NCI-H774 (cell line): ENCODE measurements at regions not wholly inside any gene's neighbourhood (a gene's known extent, or its start where the extent isn't known, plus 50 kb on each side); places are given as distances from the start of the nearest gene placed in this dataset.

Experiments used
- DNase-seq: peaks from one replicate; lab custom pipeline; 2025; lab: John Stamatoyannopoulos, UW

DNA sequence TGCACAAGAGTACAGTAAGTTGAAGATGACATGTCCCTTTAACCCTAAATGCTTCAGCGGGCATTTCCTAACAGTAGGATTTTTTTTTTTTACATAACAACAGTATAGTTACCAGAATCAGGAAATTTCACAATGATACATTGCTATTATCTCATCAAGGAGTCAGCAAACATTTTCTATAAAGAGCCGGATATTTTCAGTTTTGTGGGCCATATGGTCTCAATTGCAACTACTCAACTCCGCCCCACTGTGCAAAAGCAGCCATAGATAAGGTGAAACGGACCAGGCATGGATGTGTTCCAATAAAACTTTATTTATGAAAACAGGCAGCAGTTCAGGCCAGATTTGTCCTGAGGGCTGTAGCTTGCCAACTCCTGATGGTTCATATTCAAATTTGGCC, 130.6 kb downstream of the SMAD6 start:
- no peak for DNase-seq

DNA sequence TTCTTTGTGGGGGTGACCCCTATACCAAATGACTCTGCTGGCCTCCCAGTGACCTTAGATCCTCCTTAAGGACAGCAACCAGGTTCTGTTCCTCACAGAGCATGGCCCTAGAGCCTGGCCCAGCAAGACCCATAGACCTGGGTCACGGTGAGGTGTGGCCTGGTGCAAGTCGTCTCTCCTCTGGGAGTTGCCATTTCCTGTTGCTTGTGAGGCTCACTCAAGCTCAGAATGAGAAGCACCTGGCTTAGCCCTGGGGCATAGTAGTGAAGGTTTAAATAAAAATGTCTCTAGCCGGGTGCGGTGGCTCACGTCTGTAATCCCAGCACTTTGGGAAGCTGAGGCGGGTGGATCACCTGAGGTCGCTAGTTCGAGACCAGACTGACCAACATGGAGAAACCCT, 131.3 kb downstream of the SMAD6 start:
- no peak for DNase-seq

DNA sequence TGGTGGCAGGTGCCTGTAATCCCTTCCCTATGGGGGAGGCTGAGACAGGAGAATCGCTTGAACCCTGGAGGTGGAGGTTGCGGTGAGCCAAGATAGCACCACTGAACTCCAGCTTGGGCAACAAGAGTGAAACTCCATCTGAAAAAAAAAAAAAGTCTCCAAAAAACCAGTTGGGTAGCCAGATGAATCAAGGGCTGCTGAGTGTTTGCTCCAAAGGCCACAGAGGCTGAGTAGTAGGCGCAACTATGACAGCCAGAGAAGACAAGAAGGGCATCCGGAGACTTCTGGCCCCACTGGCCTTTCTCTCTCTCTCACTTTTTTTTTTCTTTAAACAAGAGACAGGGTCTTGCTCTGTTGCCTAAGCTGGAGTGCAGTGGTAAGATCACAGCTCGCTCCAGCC, 131.8 kb downstream of the SMAD6 start:
- no peak for DNase-seq

DNA sequence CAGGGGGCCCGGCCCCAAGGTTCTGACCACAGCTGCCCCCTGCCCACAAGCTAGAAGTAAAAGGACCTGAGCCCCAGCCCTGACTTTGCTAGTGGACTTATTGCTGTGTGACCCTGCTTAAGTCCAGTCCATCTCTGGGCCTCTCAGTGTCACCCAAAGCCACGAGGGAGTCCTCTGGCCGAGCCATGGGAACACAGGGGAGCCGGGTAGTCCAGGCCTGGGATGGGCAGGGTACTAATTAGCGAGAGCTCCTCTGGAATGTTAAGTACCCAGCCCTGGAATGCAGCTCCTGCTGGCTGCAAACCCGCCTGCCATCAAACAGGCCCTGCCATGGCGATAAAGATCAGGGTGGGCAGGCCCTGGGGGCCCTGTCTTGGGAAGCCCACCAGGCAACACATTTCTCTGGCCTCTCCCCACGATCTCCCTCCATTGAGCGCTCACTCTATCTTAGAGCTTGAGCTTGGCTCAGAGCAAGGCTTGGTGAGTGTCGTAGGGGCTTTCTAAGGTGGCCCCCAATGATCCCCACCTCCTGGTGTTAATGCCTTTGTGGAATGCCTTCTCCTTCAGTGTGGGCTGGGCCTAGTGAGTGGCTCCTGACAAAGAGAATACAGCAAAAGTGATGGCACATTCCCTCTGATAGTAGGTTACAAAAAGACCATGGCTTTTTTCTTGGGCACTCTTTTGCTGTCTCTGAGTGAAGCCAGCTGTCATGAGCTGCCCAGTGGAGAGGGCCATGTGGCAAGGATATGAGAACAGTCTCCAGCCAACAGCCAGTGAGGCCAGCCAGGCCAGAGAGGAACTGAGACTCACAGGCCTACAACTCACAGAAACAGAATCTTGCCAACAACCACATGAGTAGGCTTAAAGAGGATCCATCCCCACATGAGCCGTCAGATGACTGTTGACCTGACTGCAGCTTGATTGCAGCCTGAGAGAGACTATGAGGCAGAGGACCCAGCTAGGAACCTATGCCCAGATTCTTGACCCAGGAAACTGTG, 133.1 kb downstream of the SMAD6 start:
- DNase-seq = no peak

DNA sequence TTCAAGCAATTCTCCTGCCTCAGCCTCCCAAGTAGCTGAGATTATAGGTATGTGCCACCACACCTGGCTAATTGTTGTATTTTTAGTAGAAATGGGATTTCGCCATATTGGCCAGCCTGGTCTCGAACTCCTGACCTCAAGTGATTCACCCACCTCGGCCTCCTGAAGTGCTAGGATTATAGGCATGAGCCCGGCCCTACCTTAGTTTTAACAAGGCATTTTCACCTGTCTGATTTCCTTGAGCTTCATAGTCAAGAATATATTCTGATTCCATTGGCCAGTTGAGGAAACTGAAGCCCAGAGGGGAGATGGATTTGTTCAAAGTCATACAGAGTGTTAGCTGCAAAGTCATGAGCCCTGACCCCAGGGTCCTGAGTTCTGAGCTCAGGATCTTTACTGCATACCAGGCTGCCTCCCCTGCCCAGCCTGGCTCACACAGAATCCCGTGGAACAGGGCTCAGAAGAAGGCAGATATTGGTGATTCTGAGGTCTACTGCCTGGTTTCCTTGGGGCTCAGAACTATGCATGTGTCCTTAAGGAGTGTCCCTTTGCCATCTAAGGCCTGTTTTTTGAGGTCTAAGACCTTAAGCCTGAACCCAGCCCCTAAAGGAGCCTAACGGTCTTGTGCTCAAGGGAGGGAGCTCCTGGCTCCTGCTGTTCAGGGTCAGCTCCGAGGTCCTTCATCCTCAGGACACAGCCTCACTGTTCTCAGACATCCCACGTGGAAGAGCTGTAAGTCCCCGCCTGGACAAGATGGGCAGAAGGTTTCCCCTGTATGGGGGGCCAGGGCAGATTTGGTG, 134.4 kb downstream of the SMAD6 start:
- no peak for DNase-seq

DNA sequence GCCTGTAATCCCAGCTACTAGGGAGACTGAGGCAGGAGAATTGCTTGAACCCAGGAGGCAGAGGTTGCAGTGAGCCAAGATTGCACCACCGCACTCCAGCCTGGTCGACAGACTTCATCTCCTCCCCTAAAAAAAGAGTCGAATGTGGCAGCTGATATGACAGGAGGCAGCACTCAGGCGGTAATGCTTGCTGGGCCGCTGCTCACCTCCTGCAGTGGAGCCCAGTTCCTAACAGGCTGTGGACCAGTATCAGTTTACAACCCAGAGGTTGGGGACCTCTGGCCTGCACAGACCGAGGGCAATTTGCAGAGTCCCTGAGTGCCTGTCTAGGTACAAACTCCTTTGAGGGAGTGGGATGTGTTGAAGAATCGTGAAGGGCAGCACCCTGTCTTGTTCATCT, 136.2 kb downstream of the SMAD6 start:
- DNase-seq = no peak

DNA sequence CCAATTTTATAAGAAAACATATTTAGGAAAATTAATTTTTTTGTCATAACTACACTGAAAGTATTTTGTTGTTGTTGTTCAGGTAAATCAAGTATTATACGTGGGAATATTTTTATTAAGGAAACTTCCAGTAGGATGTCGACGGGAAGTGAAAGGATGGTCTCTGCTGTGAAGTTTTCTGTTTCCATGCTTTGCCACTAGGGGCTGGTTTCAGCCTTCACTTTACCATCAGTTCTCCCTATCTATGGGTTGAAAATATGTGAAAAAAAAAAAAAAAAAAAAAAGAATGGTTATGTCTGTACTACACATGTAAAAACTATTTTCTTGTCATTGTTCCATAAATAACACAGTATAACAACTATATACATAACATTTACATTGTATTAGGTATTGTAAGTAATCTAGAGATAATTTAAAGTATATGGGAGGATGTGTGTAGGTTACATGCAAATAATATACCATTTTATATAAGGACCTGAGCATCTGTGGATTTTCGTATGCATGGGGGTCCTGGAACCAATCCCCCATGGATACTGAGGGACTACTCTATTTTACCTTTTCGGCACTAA, 136.7 kb downstream of the SMAD6 start:
- no peak for DNase-seq

DNA sequence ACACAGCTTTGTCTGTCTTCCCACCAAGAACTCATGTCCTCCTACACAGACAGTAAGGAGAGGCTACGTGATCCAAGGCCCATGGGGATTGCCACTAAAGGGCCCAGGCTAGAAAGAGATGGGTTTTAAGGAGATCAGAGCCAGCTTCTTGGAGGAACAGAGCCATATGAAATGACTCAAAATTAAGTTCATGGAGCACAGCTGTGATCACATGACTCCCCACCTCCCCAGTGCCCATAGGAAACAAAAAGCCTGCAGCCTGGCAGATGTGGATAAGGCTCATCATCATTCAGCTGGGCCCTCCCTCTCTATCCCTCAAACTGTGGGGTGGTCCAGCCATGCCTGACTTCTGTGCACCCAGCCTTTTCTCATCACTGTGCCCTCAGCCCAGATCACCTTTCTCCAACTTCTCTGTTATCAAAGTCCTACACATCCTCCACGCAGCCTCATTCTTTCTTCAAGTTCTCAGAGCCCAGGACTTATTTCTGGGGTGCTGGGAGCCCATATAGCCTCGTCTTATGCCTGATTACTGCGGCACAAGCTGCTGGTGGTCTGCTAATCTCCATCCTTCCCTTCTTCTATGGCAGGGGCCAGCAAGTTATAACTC, 137.6 kb downstream of the SMAD6 start:
- DNase-seq = no peak

DNA sequence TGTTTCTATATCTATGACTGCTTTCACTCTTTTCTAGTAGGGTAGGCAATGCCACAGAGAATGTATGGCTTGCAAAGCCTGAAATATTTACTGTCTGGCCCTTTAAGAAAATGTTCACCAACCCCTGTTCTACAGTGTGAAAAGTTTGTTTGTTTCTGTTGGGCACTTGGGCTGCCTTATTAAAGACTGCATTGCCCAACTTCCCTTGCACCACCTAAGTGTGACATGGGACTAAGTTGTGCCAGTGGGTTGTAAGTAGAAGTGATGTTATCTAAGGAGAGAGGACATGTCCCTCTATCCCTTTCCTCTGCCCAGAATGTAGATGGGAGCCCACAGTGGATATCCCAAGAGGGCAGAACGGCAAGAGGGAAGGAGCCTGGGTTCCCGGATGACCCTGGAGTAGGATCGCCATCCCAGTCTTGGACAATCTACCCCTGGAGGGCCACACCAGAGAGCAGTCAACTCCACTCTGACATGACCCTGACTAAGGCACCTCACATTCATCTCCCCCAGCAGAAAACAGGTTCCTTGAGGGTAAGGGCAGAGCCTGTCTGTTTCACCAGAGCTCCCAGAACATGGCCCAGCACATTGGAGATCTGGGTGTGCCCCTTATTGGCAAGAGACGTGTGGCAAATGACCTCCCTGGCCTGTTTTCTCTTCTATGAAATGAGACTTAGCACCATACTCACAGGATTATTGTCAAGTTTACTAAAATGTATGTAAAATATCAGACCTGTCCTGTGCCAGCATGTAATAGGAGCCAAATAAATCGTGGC, 138.8 kb downstream of the SMAD6 start:
- DNase-seq = no peak

DNA sequence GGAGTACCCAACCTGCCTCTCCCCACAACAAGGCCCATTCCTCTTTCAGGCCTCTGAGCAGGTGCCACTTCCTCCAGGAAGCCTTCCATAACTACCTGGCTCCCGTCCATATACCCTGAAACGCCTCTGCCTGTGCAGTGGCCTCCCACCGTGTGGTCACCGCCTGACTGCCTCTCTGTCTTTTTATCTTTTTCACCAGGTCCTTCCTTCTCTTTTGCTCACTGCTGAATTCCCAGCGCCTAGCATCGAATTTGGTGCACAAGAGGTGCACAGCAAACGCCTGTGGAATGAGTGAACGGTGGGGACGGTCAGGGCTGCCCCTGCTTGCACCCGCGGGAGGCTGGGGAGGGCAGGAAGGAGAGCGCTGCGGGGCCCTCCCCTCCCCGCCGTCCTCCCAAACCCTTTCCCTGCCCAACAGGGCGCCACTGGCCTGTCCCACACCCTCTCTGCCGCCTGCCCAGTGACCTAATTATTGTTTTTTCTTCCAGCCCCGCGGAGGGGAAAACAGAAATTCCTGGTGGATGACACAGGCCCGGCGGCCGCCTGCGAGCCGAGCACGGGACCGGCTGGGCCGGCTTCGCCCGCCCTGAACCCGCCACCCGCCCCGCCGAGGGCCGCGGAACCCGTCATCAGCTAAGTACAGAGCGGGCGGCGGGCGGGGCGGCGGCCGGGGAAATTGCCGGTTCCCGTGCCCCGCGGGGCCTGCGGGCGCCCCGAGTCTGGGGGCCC, 140.1 kb downstream of the SMAD6 start:
- DNase-seq = no peak

DNA sequence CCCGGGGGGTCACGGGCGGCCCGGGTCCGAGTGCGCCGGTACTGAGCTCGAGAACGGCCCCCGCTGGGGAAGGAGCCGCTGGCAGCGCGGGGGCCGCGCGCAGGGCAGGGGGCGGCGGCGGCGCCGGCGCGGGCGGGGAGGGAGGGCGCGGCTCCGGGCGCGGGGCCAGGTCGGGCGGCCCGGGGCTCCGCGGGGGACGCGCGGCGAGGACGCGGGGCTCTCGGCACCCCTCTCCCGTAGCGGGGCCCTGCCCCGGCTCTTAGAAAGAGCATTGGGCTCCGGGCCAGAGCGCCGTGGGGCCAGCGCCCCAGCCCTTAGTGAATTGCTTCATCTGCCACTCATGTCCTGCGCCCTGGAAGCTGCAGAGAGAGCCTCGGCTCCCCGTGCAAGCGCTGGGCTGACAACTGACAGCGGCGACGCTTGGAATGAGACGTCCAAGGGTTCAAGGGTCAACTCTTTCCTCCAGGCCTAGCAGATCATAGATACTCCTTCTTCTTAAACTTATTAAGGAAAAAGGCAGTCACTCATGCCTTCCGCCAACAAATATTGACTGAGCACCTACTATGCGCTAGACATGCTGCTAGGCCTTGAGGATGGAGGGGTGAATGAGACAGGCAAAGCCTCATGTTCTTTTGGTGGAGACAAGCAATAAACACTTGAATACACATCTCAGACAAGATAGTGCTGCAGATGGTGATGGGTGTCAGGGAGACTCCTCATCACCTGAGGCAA, 140.8 kb downstream of the SMAD6 start:
- DNase-seq = no peak

DNA sequence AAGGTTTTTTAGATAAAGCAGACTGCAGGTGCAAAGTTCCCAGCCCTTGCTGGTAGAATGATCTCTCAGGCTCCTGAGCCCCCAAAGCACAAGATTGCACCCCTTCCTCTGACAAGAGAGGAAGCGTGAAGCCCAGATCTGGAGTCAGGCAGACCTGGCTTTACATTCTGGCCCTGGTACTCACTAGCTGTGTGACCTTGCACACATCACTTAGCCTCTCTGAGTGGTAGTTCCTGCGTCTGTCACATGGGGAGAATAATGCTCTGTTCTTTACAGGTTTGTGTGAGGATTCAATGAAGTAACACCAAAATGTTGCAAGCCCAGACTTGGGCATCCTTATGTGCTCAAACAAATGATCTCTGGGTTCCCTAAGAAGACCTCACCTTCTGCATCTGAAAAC, 141.5 kb downstream of the SMAD6 start:
- DNase-seq = no peak

DNA sequence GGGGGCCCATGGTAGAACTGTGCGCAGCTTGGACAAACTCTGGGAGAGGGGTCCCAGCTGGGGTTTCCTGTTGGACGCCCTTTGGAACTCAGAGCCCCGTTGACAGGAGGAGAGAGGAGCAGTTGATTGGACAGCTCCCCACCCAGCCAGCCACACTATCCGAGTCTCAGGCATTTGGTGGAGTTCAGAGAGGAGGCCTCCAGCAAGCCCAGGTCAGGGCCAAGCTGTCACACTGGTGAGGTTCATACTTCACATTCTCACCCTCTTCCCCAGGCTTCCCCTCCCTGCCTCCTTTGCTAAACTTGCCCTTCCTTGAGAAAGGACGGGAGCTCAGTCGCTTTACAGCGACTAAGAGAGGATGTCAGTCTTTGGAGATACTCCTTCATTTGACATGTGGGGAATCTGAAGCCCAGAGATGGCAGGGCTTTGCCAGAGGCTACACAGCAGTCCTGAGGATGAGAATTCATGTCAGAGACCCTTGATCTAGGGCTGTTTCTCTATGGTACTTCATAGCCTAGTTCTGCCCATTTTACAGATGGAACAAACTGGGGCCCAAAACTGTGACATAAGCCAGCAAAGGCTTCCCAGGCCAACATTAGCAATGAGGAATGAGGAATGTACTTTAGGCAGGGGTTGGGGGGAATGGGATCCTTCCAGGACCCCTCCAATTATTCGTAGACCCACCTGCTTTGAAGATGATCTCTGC, 142.2 kb downstream of the SMAD6 start:
- DNase-seq = no peak

DNA sequence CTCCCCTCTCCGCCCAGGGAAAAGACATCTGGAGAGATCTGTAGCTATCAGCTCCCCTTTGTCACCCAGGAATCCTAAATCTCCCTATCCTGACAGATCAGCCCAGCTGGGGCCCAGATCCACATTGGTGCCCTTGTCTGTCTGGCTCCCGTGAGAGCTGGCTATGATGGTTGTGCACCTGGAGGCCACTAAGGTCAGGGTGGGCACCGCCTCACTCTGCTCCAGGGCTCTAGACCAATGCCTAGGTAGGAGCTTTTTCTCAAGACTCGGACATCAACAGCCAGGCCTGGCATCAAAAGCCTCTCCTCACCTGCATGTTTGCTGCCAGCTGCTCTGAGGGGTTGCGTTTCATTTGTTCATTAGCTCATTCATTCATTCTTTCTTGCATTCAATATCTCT, 142.7 kb downstream of the SMAD6 start:
- no peak for DNase-seq

DNA sequence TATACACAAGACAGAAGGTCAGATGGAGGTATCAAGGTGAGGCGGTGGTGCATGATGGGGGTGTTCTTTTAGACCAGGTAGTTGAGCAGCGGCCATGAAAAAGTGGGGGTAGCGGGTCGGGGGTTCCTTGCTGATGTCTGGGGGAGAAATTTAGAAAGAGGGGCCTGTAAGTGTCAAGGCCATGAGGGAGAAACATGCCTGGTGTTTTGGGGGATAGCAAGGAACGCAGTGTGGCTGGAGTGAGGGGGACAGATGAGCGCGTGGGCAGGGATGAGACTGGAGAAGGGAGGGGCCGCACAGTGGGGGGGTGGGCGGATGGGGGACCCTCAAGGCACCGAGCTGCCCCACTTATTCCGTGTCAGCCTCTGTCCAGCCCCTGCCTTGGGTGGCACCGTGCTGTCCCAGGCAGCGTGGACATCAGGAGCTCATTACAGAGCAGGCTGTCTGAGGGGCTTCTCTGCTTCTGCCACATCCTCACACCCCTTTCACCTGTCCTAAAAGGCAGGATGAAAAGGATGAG, 143.3 kb downstream of the SMAD6 start:
- no peak for DNase-seq

DNA sequence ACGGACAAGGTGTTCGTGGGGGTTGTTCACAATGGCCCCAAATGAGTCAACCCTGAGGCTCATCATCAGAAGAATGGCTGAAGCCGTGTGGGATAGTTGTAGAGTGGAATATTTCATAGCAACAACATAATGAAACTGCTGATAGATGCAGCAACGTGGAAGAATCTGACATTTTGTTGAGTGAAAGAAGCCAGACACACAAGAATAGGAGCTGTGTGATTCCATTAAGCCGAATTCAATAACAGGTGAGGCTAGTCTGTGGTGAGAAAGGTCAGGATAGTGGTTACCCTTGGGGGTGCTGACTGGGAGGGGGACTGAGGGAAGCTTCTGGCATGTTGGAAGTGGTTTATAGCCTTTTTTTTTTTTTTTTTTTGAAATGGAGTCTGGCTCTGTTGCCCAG, 144.0 kb downstream of the SMAD6 start:
- no peak for DNase-seq

DNA sequence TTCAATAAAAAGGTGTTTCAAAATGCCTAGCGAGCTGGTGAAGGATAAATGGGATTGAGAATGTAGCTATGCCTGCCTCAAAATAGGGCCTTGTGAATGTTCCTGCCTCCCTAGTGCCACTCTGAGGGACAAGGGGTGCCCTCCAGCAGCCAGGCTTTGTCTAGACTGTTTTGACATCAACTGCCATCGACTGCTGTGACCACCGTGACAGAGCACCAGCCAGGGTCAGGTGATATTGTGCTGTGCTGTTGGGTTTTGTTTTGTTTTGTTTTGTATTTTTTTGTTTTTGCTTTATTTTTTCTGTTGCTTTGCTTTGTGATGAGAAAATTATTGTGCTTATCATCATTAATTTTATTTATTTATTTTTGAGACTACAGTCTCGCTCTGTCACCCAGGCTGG, 144.8 kb downstream of the SMAD6 start:
- no peak for DNase-seq

DNA sequence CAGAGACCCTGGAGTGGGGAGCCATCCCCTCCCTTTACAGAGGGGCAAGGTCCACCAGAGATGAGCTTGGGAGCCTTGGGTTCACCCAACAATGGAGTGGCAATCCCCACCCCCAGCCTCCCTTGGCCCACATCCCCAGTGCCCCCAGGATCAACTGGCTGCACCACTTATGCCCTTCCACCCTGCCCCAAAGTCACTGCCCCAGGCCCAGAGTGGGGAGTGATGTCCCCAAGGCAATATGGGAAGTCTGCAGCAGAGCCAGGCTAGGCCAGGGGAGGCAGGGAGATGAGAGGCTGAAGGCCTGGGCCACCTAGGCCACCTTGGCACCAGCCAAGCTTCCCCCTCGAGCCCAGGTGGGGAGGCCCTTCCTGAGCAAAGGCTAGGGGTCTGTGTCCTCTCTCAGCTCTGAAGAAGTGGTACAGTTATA, 145.5 kb downstream of the SMAD6 start:
- no peak for DNase-seq

DNA sequence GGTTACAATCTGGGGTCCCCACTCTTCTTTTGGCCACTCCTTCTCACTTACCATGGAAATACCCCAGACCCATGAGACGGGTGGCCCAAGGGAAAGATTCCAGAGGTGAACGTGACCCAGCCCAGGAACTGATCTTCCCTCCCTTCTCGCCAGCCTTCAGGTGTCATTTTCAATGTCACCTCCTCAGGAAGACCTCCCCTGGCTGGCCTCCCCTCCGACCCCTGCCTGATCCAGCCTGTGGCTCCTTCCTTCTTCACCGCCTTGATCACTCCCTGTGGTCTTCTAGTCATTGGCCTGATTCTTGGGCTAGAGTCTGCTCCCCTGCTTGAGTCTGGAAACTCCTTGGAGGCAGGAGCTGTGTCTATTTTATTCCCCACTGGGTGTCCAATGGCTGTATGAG, 146.1 kb downstream of the SMAD6 start:
- DNase-seq = no peak
